ENCODE measurements at regions not wholly inside any gene's neighbourhood (a gene's known extent, or its start where the extent isn't known, plus 50 kb on each side); places are given as distances from the start of the nearest gene placed in this dataset.

- TF ChIP-seq CTCF (optimal IDR thresholded peaks at IDR 0.05 in 1 of 3, IDR thresholded peaks at IDR 0.05 in 1 of 3, conservative IDR thresholded peaks at IDR 0.05 in 1 of 3; ENCODE audit: extremely low read depth in 1 of 3, insufficient read depth in 2 of 3, low read length in 3 of 3) (no peak), EZH2 (IDR thresholded peaks at IDR 0.05; ENCODE audit: low read length) (no peak)
These were observed 164.4 kb upstream of the KCNG1 start for GRCh38 chr20:51187261-51187660.
